ENCODE measurements at regions not wholly inside any gene's neighbourhood (a gene's known extent, or its start where the extent isn't known, plus 50 kb on each side); places are given as distances from the start of the nearest gene placed in this dataset.

GRCh38 chr3:28780480-28780879 is 431.9 kb upstream of the AZI2 start:
- TF ChIP-seq CTCF (IDR thresholded peaks at IDR 0.05 in 4 of 5, conservative IDR thresholded peaks at IDR 0.05 in 1 of 5) (no peak), POLR2A (IDR thresholded peaks at IDR 0.05) (no peak)

Data from gastrocnemius medialis (tissue), 4 donors.